ENCODE measurements at regions not wholly inside any gene's neighbourhood (a gene's known extent, or its start where the extent isn't known, plus 50 kb on each side); places are given as distances from the start of the nearest gene placed in this dataset.

DNA sequence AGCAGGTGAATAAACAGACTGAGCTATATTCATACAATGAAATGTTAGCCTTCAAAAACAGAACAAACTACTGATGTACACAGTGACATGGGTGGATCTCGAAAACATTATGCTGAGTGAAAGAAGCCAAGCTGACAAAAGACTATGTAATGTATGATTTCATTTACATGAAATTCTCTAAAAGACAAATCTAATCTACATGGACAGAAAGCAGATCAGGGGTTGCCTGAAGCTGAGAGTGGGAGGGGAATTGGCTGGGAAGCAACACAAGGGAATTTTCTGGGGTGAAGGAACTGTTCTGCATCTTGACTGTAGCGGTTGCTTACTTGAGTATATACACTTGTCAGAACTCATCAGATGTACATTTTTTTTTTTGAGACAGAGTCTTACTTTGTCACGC, 121.7 kb upstream of the SVIL start:
- Histone ChIP-seq H3K4me3 (replicated peaks in 1 of 3; ENCODE audit: insufficient read depth in 1 of 3, low read depth in 1 of 3, low read length in 3 of 3) (no peak overlapping the region), H3K27me3 (ENCODE audit: control insufficient read depth in 2 of 2, insufficient read depth in 2 of 2, low read length in 2 of 2) (no peaks in the 10 kb centered on the region), H3K27ac (ENCODE audit: insufficient read depth, low read depth, low read length) (no peak overlapping the region), H2AFZ (ENCODE audit: low read depth, low read length) (no peak overlapping the region), H3K79me2 (ENCODE audit: control insufficient read depth, insufficient read depth, low read length) (no peaks in the 10 kb centered on the region), H3K9me3 (replicated peaks; ENCODE audit: control insufficient read depth, insufficient read depth, low read length) (no peaks in the 10 kb centered on the region), H3K36me3 (ENCODE audit: control insufficient read depth in 2 of 2, extremely low read depth in 1 of 2, insufficient read depth in 2 of 2, low read length in 2 of 2) (no peaks in the 10 kb centered on the region), H3K4me1 (ENCODE audit: control insufficient read depth, extremely low read depth, insufficient read depth, low read length) (peaks cover 26% of the 10 kb centered on the region), H3K4me2 (ENCODE audit: insufficient read depth, low read length) (no peak overlapping the region), H3K9ac (replicated peaks; ENCODE audit: extremely low read depth, insufficient read depth, low read length) (no peak overlapping the region), H4K20me1 (replicated peaks; ENCODE audit: control insufficient read depth, extremely low read depth, insufficient read depth, low read length) (no peaks in the 10 kb centered on the region), H3K9me1 (replicated peaks; ENCODE audit: control insufficient read depth, extremely low read depth, insufficient read depth, low read length) (no peaks in the 10 kb centered on the region)
- BruUV-seq (replicated peaks): no TSS peak
- dilution Hi-C loops (cut with MboI; ENCODE audit: extremely low pct_ligation_motif_present, low sequenced_read_pairs): no loop called here
- TF ChIP-seq GATA2 (IDR thresholded peaks at IDR 0.05; ENCODE audit: insufficient read depth, insufficient read length, low read depth, low read length) (no peak), JUN (IDR thresholded peaks at IDR 0.05; ENCODE audit: borderline replicate concordance, insufficient read depth, insufficient read length, low read depth) (no peak), EZH2 (IDR thresholded peaks at IDR 0.05; ENCODE audit: borderline replicate concordance, low read depth, low read length, severe bottlenecking) (no peak), POLR2A (IDR thresholded peaks at IDR 0.05; ENCODE audit: low read depth, low read length) (no peak), POLR2AphosphoS5 (IDR thresholded peaks at IDR 0.05; ENCODE audit: insufficient read depth, low read depth, low read length) (no peak), MYC (IDR thresholded peaks at IDR 0.05; ENCODE audit: low read depth, low read length) (no peak), FOS (IDR thresholded peaks at IDR 0.05; ENCODE audit: borderline replicate concordance, insufficient read depth, low read length) (no peak)
- TF ChIP-seq, protein P1, sequence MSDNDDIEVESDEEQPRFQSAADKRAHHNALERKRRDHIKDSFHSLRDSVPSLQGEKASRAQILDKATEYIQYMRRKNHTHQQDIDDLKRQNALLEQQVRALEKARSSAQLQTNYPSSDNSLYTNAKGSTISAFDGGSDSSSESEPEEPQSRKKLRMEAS (IDR thresholded peaks at IDR 0.05; ENCODE audit: insufficient read depth, insufficient read length): no peak
- TF ChIP-seq, protein P2, sequence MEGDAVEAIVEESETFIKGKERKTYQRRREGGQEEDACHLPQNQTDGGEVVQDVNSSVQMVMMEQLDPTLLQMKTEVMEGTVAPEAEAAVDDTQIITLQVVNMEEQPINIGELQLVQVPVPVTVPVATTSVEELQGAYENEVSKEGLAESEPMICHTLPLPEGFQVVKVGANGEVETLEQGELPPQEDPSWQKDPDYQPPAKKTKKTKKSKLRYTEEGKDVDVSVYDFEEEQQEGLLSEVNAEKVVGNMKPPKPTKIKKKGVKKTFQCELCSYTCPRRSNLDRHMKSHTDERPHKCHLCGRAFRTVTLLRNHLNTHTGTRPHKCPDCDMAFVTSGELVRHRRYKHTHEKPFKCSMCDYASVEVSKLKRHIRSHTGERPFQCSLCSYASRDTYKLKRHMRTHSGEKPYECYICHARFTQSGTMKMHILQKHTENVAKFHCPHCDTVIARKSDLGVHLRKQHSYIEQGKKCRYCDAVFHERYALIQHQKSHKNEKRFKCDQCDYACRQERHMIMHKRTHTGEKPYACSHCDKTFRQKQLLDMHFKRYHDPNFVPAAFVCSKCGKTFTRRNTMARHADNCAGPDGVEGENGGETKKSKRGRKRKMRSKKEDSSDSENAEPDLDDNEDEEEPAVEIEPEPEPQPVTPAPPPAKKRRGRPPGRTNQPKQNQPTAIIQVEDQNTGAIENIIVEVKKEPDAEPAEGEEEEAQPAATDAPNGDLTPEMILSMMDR (IDR thresholded peaks at IDR 0.05; ENCODE audit: extremely low read depth in 1 of 2, insufficient read depth in 1 of 2, low read depth in 1 of 2, low read length in 2 of 2): no peak
- CTCF ChIA-PET: interaction anchor here (1.0 to 2.7 kb wide), 3 partner anchors 9 to 21 kb away, joined by 3 to 10 read pairs (median 3); no protein-coding TSS in a partner anchor
- POLR2A ChIA-PET: interaction anchor here (0.7 kb wide), 1 partner anchor 22 kb away, joined by 4 read pairs; no protein-coding TSS in a partner anchor
- intact Hi-C loops (cut with micrococcal nuclease): no loop called here
- DNase-seq (ENCODE audit: low read depth, low spot score) (no peak), FAIRE-seq (no peak)

All from endothelial cell of umbilical vein (primary cell).